ENCODE measurements at regions not wholly inside any gene's neighbourhood (a gene's known extent, or its start where the extent isn't known, plus 50 kb on each side); places are given as distances from the start of the nearest gene placed in this dataset.
"Not testable (repeated sequence)": the region's sequence is repeated elsewhere in the genome, so short reads cannot be mapped to it uniquely, and the experiment has no call there.

- not testable (repeated sequence) for TF ChIP-seq REST (IDR thresholded peaks at IDR 0.05; ENCODE audit: insufficient replicate concordance, low read depth); CTCF (IDR thresholded peaks at IDR 0.05; ENCODE audit: insufficient read depth, low read length); POLR2AphosphoS5 (IDR thresholded peaks at IDR 0.05; ENCODE audit: low read depth)
These were observed 104.5 kb downstream of the ANXA5 start for GRCh38 chr4:121592257-121592656.

All from HL-60 (cell line).